GM19455 (cell line): ENCODE measurements at regions not wholly inside any gene's neighbourhood (a gene's known extent, or its start where the extent isn't known, plus 50 kb on each side); places are given as distances from the start of the nearest gene placed in this dataset.

Source experiments
- ATAC-seq: cut with Tn5 transposase; IDR thresholded peaks from one replicate; pipeline ENCODE4 v1.9.1; 2021; ENCODE audit not compliant: unreplicated experiment

- no peak for ATAC-seq
Measured at GRCh38 chr6:43836507-43837240, 66.7 kb downstream of the VEGFA start.
